Breast epithelium (tissue), 4 donors: ENCODE measurements at regions not wholly inside any gene's neighbourhood (a gene's known extent, or its start where the extent isn't known, plus 50 kb on each side); places are given as distances from the start of the nearest gene placed in this dataset.

Source experiments
- DNase-seq, 2 donors: peaks; one replicate each; pipeline ENCODE4 v3.0.0-alpha.2; 2019; ENCODE audit warnings: low spot score in 2 of 2
- H3K27ac ChIP-seq, 2 donors: fragments of 200-600 bp; sonication (generic) in 1 of 2; one replicate each; pipeline ENCODE4 v1.5.1; 2016 to 2019; ENCODE audit warnings: mild to moderate bottlenecking in 1 of 2
- H3K27me3 ChIP-seq, 2 donors: fragments of 200-600 bp; sonication (generic) in 1 of 2; one replicate each; pipeline versions ENCODE4 v1.5.1 to v1.6.0; 2017 to 2019; ENCODE audit warnings: control low read depth in 1 of 2, mild to moderate bottlenecking in 1 of 2
- H3K36me3 ChIP-seq: fragments of 200-600 bp; one replicate; pipeline ENCODE4 v1.5.1; 2019
- H3K4me1 ChIP-seq, 2 donors: fragments of 200-600 bp; sonication (generic); one replicate each; pipeline ENCODE4 v1.5.1; 2016 to 2019; ENCODE audit warnings: control low read depth in 1 of 2
- H3K4me3 ChIP-seq, 3 donors: fragments of 200-600 bp; sonication (generic); 1 replicate in 2 of 3; 2 replicates in 1 of 3; pipeline ENCODE4 v1.5.1; 2016 to 2019; ENCODE audit warnings: mild to moderate bottlenecking in 3 of 3, moderate library complexity in 2 of 3
- H3K9me3 ChIP-seq, 2 donors: fragments of 200-600 bp; sonication (generic) in 1 of 2; one replicate each; pipeline ENCODE4 v1.5.1; 2016 to 2019; ENCODE audit warnings: control low read depth in 1 of 2
- POLR2A ChIP-seq: fragments of 450-650 bp; IDR thresholded peaks from one replicate; pipeline ENCODE4 v1.6.1; 2016; ENCODE audit warnings: antibody characterized with exemption, mild to moderate bottlenecking, moderate library complexity
- POLR2AphosphoS5 ChIP-seq, 3 donors: sonication (generic); formaldehyde crosslinking; IDR thresholded peaks; one replicate each; pipeline ENCODE4 v1.6.1; 2017; ENCODE audit warnings: antibody characterized with exemption in 3 of 3
- intact Hi-C: fragments of 100-400 bp; cut with DNase I; formaldehyde crosslinking; loops from one replicate; pipeline ENCODE4 v1.15.1; 2023; ENCODE audit warnings: low total_unique reads
- TF ChIP-seq, protein P1 (sequence below), 3 donors: fragments of 450-650 bp; IDR thresholded peaks; one replicate each; pipeline ENCODE4 v1.5.1; 2016 to 2017; ENCODE audit warnings: antibody characterized with exemption in 3 of 3, mild to moderate bottlenecking in 3 of 3, moderate library complexity in 3 of 3

DNA sequence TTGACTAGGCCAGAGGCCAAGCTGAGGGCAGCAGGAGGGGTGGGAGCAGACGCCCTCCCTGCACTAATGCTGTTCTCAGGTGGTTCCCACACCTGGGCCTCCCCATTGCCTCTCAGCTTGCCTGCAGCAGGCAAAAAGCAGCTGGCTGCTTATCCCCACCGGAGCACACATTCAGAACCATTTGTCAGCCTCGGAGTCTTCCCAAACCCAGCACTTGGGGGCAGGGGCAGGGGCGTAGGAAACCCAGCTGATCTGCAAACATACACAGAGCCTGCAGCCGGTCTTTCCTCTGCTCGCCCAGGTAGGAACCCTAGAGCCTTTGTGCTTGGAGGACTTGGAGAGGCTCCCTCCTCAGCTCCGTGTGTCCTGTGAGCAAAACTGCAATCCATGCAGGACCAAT lies 249.8 kb downstream of the CYP26B1 start:
- Histone ChIP-seq H3K27me3 (peaks cover 0 to 4% of the 10 kb centered on the region in 2 donors), H3K36me3 (no peaks in the 10 kb centered on the region), H3K4me3 (no peak overlapping the region), H3K4me1 (no peaks in the 10 kb centered on the region), H3K9me3 (no peaks in the 10 kb centered on the region), H3K27ac (no peak overlapping the region)
- no peak for DNase-seq
- intact Hi-C loops: no loop called here
- TF ChIP-seq POLR2AphosphoS5 (IDR thresholded peaks at IDR 0.05) (no peak), POLR2A (no peak)
- TF ChIP-seq, protein P1, sequence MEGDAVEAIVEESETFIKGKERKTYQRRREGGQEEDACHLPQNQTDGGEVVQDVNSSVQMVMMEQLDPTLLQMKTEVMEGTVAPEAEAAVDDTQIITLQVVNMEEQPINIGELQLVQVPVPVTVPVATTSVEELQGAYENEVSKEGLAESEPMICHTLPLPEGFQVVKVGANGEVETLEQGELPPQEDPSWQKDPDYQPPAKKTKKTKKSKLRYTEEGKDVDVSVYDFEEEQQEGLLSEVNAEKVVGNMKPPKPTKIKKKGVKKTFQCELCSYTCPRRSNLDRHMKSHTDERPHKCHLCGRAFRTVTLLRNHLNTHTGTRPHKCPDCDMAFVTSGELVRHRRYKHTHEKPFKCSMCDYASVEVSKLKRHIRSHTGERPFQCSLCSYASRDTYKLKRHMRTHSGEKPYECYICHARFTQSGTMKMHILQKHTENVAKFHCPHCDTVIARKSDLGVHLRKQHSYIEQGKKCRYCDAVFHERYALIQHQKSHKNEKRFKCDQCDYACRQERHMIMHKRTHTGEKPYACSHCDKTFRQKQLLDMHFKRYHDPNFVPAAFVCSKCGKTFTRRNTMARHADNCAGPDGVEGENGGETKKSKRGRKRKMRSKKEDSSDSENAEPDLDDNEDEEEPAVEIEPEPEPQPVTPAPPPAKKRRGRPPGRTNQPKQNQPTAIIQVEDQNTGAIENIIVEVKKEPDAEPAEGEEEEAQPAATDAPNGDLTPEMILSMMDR (IDR thresholded peaks at IDR 0.05): no peak

DNA sequence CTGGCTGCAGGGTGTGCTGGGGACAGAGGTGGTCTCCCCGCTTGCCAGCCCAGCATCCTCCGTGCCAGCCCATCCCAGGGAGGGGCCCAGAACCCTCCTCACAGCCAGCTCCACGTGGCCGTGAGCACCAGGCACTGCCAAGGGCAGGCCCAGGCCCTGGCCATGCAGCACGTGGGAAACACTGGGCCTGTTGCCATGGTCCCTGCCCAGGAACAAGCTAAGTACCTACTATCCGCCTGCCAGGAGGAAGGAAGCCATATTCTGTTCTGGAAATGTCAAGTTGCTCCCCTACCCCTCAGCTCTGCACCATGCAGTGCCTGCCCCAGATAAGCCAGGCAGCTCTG lies 250.6 kb downstream of the CYP26B1 start:
- Histone ChIP-seq H3K9me3 (no peaks in the 10 kb centered on the region), H3K4me3 (no peak overlapping the region), H3K27me3 (peaks cover 0 to 4% of the 10 kb centered on the region in 2 donors), H3K36me3 (no peaks in the 10 kb centered on the region), H3K4me1 (no peaks in the 10 kb centered on the region), H3K27ac (no peak overlapping the region)
- intact Hi-C loops: no loop called here
- DNase-seq: no peak
- TF ChIP-seq, protein P1 (IDR thresholded peaks at IDR 0.05): no peak
- TF ChIP-seq POLR2AphosphoS5 (IDR thresholded peaks at IDR 0.05): no peak
- TF ChIP-seq POLR2A: no peak

DNA sequence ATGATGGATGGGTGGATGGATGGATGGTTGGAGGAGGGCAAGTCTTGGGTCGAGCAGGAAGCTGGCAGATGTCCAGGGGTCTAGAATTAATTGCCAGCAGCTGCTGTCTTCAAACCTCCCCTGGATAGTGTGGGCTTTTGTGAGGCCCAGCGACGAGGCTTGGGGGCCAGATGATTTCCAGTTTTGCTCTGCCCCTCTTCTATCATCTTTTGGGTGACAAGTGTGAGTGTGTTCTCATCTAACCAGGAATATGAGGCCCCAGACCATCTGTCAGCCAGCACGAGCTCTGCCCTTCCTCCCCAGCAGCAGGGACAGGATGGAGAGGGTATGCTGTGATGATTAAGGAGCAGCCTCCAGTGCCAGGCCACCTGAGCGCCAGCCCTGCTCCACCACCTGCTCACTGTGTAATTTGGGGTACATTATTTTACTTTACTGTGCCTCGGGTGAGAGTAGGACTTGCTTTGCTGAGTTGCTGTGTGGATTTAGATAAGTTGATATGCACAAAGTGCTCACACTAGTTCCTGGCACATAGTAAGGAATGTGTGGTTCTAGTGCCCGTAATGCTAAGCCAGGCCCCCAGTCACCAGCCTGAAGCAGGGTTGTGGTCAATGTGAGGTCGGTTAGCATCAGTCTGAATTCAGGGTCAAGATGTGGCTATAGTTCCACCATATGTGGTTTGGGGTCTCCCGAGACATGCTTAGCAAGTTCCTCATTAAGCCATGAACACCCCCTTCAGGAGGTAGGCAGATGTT lies 251.1 kb downstream of the CYP26B1 start:
- Histone ChIP-seq H3K4me3 (no peak overlapping the region), H3K4me1 (no peaks in the 10 kb centered on the region), H3K36me3 (no peaks in the 10 kb centered on the region), H3K27ac (no peak overlapping the region), H3K27me3 (peaks cover 0 to 4% of the 10 kb centered on the region in 2 donors), H3K9me3 (no peaks in the 10 kb centered on the region)
- DNase-seq: no peak
- TF ChIP-seq, protein P1 (IDR thresholded peaks at IDR 0.05): no peak
- no peak for TF ChIP-seq POLR2AphosphoS5 (IDR thresholded peaks at IDR 0.05)
- no peak for TF ChIP-seq POLR2A
- intact Hi-C loops: no loop called here

DNA sequence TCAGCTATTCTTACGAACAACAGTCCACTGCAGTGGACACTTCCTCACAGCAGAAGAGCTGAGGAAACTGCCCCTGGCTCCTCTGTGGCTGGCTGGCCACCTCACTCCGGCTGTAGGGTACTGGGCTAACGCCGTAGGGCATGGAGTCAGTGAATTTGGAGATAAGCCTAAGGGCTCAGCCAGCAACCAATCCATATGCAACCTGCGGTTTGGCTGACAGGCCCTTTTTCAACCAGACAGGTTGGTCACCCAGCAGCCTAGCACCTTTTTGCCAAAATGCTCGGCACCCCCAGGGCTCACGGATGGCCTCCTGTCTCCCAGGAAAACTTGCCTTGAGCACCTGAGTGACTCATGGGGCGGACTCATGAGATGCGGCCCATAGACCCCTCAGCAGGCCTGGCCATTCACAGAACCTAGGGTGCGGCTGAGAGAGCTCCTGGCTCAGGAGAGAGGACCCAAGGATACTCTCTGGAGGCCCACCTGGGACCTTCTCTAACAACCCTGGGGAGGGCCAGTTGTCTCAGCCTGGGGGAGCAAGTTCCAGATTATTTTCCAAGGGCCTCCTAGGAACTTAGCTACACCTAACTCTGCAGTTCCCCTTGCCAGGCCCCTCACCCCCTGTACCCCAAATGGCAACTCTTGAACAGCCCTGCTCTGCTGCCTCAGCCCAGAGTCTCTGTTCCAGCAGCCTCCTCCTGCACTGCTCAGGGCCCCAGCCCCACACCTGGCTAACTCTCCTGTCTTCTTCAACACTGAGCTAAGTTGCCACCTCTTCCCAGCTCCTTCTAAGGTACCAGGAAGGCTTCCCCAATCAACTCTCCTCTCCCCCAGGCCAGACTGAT lies 252.1 kb downstream of the CYP26B1 start:
- H3K27me3 ChIP-seq: peaks cover 0 to 4% of the 10 kb centered on the region in 2 donors
- no peak for TF ChIP-seq POLR2A
- TF ChIP-seq POLR2AphosphoS5 (IDR thresholded peaks at IDR 0.05): no peak
- TF ChIP-seq, protein P1 (IDR thresholded peaks at IDR 0.05): no peak
- no peak overlapping the region for H3K4me3 ChIP-seq
- no peak for DNase-seq
- H3K36me3 ChIP-seq: no peaks in the 10 kb centered on the region
- no peaks in the 10 kb centered on the region for H3K4me1 ChIP-seq
- H3K9me3 ChIP-seq: no peaks in the 10 kb centered on the region
- intact Hi-C loops: no loop called here
- no peak overlapping the region for H3K27ac ChIP-seq

DNA sequence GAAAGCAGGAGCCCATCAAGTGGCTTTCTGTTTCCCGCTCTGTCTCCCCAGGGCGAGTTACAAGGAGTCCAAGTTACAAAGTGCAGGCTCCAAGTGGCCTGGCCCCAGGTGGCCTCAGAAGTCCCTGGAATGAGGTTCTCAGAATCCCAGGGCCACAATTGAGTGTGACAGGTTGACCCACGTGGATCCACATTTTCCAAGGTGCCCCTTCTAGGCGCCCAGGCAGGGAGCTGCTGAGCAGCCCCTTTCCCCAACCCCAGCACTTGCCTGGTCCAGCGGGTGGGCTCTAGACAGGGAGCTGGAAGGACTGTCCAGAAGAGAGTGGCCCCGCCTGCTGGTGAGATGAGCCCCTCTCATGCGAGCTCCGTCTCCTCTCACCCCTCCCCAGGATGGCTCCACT lies 253.4 kb downstream of the CYP26B1 start:
- Histone ChIP-seq H3K27ac (no peak overlapping the region), H3K4me1 (no peaks in the 10 kb centered on the region), H3K36me3 (no peaks in the 10 kb centered on the region), H3K9me3 (no peaks in the 10 kb centered on the region), H3K27me3 (peaks cover 0 to 4% of the 10 kb centered on the region in 2 donors), H3K4me3 (no peak overlapping the region)
- intact Hi-C loops: no loop called here
- TF ChIP-seq POLR2AphosphoS5 (IDR thresholded peaks at IDR 0.05): no peak
- TF ChIP-seq, protein P1 (IDR thresholded peaks at IDR 0.05): no peak
- no peak for TF ChIP-seq POLR2A
- no peak for DNase-seq
